LNCaP clone FGC (cell line): ENCODE measurements at regions not wholly inside any gene's neighbourhood (a gene's known extent, or its start where the extent isn't known, plus 50 kb on each side); places are given as distances from the start of the nearest gene placed in this dataset.
A peak's percentile ranks its signal among the peaks of the same experiment; 100 is the strongest.

Experiments used
- DNase-seq: peaks from one replicate; pipeline ENCODE4 v3.0.0-alpha.2; 2011; ENCODE audit warnings: low read depth
- H3K4me3 ChIP-seq: 2 replicates; pipeline ENCODE4 v1.5.1; 2011; ENCODE audit warnings: mild to moderate bottlenecking, low read depth, low read length, control low read depth
- CTCF ChIP-seq: IDR thresholded peaks from 2 replicates; pipeline ENCODE4 v1.5.1; 2012; ENCODE audit warnings: mild to moderate bottlenecking; ENCODE audit not compliant: control insufficient read depth, insufficient read depth; ENCODE audit errors: extremely low read depth

DNA sequence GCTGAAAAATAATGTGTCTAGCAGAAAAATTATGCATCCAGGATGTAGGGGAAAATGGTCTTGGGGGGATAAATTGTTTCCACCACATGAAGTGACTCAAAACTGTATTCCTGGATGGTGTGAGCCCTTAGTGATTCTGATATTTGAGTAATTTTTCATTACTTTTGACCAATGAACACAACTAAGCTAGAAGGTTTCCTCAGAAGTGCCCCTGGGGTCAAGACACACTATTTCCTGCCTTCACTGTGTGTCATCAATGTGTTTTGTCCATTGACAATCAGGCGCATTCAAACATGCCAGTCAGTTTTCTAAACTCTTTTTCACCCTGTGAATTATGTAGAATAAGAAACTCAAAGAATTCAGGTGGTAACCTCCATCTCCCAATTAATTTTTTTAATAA lies 130.5 kb upstream of the REG3G start:
- TF ChIP-seq CTCF, result no peak
- no peak for DNase-seq
- H3K4me3 ChIP-seq, result no peak overlapping the region

- no peak overlapping the region for H3K4me3 ChIP-seq
- no peak for TF ChIP-seq CTCF
- no peak for DNase-seq
Measured at GRCh38 chr2:78896536-78896935, 129.0 kb upstream of the REG3G start.

GRCh38 chr2:78907089-78907488 lies 118.4 kb upstream of the REG3G start:
- DNase-seq, result no peak
- TF ChIP-seq CTCF, result no peak
- H3K4me3 ChIP-seq, result no peak overlapping the region

DNA sequence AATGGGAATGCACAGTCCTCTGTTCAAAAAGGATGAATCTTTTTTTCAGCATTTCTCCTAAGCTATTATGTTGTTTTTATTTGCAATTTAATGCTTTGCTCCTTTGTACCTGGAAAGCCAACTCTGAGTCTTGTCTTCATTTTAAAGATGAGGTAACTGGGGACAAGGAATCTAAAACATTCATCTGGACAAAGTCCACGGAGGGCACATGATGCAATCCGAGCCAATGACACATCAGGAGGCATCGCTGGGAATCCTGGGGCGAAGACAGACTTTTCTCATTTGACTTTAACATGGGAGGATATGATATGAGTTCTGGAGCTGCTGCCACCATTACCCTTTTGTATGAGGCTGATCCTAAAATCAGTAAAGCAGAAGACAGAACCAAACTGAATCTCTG lies 116.5 kb upstream of the REG3G start:
- DNase-seq, result no peak
- no peak for TF ChIP-seq CTCF

DNA sequence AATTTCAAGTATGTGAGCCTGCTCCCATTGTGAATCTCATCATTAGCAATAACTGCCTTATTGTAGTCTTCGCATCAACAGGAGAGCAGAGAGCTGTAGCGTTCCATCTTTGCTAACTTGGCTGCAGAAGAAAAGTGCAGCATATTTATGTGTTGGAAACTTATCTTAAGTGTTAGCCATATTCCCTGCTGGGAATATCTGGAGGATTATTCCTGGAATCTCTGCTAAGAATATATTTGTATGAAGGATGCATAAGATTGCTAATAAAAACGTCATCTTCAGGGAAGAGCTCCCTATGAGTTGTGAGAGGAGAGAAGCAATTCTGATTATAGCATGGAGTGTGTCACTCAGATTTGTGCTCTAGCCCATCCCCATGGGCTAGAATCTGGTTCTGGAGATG lies 115.1 kb upstream of the REG3G start:
- no peak for DNase-seq
- H3K4me3 ChIP-seq, result no peak overlapping the region
- TF ChIP-seq CTCF, result no peak

More for the DNA sequence above, 116.5 kb upstream of the REG3G start:
- no peak overlapping the region for H3K4me3 ChIP-seq

DNA sequence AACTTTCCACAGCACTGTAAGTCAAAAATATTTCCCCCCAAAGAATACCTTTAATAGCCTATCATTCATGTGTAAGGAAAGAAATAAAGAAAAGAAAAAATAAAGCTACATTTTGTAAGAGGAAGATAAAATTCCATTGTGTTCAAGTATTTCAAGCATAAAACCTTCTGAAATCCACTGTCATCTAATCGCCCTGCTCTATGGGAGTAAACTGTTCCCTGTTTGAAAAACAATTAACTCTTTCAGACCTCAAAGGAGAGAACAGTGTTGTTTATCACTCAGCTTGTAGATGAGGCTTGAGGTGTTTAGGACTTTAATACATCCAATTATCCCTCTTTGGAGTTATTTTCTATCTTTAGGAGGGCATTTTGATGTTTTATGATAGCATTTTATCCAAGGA lies 112.2 kb upstream of the REG3G start:
- no peak for TF ChIP-seq CTCF
- no peak for DNase-seq
- H3K4me3 ChIP-seq, result no peak overlapping the region

GRCh38 chr2:78925258-78925657 lies 100.2 kb upstream of the REG3G start:
- no peak overlapping the region for H3K4me3 ChIP-seq
- peak; percentile 68 for DNase-seq
- no peak for TF ChIP-seq CTCF
